ENCODE measurements at regions not wholly inside any gene's neighbourhood (a gene's known extent, or its start where the extent isn't known, plus 50 kb on each side); places are given as distances from the start of the nearest gene placed in this dataset.

DNA sequence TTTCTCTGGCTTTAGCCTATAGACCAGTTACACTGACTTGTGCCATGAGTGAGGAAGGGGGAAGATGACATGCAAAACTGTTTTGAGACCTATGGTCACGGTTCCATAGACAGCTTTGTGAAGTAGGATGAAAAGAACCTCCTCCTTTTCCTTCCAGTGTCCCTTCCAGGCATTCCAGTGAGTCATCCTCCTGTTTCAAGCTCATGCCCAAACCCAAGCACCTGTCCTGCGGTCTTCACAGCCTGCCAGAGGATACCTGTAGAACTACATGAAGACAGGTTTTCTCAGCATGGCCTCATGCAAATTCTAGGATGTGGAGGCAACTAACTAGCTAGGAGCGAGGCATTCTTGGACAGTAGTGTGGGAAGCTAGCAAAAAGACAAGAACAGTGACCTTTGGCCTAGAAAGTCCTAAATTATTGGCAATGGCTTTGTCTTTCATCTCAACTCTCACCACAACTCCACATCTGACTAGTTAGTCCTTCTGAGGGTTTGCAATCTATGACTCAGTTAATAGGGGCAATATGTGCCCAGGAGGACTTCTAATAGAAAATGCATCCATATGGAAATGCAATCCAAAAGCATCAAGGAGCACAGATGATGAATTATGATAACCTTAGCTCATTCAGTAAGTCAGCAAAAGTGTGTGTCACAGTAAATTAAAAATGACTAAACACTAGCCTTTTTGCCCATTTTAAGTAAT, 154.7 kb downstream of the RBM43 start:
- H3K9me2 ChIP-seq (replicated peaks; ENCODE audit: insufficient read depth, low read length): no peaks in the 10 kb centered on the region
- no peaks in the 10 kb centered on the region for H3K79me2 ChIP-seq (ENCODE audit: low read length)
- H3K36me3 ChIP-seq (replicated peaks; ENCODE audit: insufficient read depth, low read length): no peaks in the 10 kb centered on the region
- no peaks in the 10 kb centered on the region for H3K9me3 ChIP-seq (replicated peaks; ENCODE audit: insufficient read depth, low read length)
- no peak overlapping the region for H3K9ac ChIP-seq (ENCODE audit: low read length)
- DNase-seq: no peak
- H3K27ac ChIP-seq (ENCODE audit: low read length): no peak overlapping the region
- H3K4me2 ChIP-seq (ENCODE audit: low read depth, low read length): no peak overlapping the region
- H2AFZ ChIP-seq (ENCODE audit: low read length): no peak overlapping the region
- no peaks in the 10 kb centered on the region for H3K4me1 ChIP-seq (ENCODE audit: low read length)
- no peaks in the 10 kb centered on the region for H3K27me3 ChIP-seq (replicated peaks; ENCODE audit: insufficient read depth, low read length)
- TF ChIP-seq EZH2 (optimal IDR thresholded peaks at IDR 0.05; ENCODE audit: low read depth, low read length) (no peak), EZH2phosphoT487 (IDR thresholded peaks at IDR 0.05; ENCODE audit: low read length) (no peak), CTCF (IDR thresholded peaks at IDR 0.05; ENCODE audit: low read length) (no peak)
- H3K4me3 ChIP-seq (ENCODE audit: low read length): no peak overlapping the region
- H3F3A ChIP-seq (ENCODE audit: insufficient read depth, low read length): no peaks in the 10 kb centered on the region
- no peaks in the 10 kb centered on the region for H4K20me1 ChIP-seq (ENCODE audit: insufficient read depth, low read length)

- Histone ChIP-seq H3K27me3 (replicated peaks; ENCODE audit: insufficient read depth, low read length) (no peaks in the 10 kb centered on the region), H3K4me3 (ENCODE audit: low read length) (no peak overlapping the region), H3K27ac (ENCODE audit: low read length) (no peak overlapping the region), H3F3A (ENCODE audit: insufficient read depth, low read length) (no peaks in the 10 kb centered on the region), H4K20me1 (ENCODE audit: insufficient read depth, low read length) (no peaks in the 10 kb centered on the region), H3K36me3 (replicated peaks; ENCODE audit: insufficient read depth, low read length) (no peaks in the 10 kb centered on the region), H3K4me1 (ENCODE audit: low read length) (no peaks in the 10 kb centered on the region), H2AFZ (ENCODE audit: low read length) (no peak overlapping the region), H3K79me2 (ENCODE audit: low read length) (no peaks in the 10 kb centered on the region), H3K9me3 (replicated peaks; ENCODE audit: insufficient read depth, low read length) (no peaks in the 10 kb centered on the region), H3K9me2 (replicated peaks; ENCODE audit: insufficient read depth, low read length) (no peaks in the 10 kb centered on the region), H3K9ac (ENCODE audit: low read length) (no peak overlapping the region), H3K4me2 (ENCODE audit: low read depth, low read length) (no peak overlapping the region)
- no peak for DNase-seq
- TF ChIP-seq EZH2phosphoT487 (IDR thresholded peaks at IDR 0.05; ENCODE audit: low read length): no peak
- TF ChIP-seq EZH2 (optimal IDR thresholded peaks at IDR 0.05; ENCODE audit: low read depth, low read length): no peak
- TF ChIP-seq CTCF (IDR thresholded peaks at IDR 0.05; ENCODE audit: low read length): no peak
Measured at GRCh38 chr2:151103551-151103950, 158.1 kb downstream of the RBM43 start.

- TF ChIP-seq CTCF (IDR thresholded peaks at IDR 0.05; ENCODE audit: low read length) (no peak), EZH2 (optimal IDR thresholded peaks at IDR 0.05; ENCODE audit: low read depth, low read length) (no peak), EZH2phosphoT487 (IDR thresholded peaks at IDR 0.05; ENCODE audit: low read length) (no peak)
- DNase-seq: no peak
- H3K4me2 ChIP-seq (ENCODE audit: low read depth, low read length): no peak overlapping the region
- H3F3A ChIP-seq (ENCODE audit: insufficient read depth, low read length): no peaks in the 10 kb centered on the region
- no peaks in the 10 kb centered on the region for H3K36me3 ChIP-seq (replicated peaks; ENCODE audit: insufficient read depth, low read length)
- no peaks in the 10 kb centered on the region for H3K9me2 ChIP-seq (replicated peaks; ENCODE audit: insufficient read depth, low read length)
- no peak overlapping the region for H2AFZ ChIP-seq (ENCODE audit: low read length)
- H3K9me3 ChIP-seq (replicated peaks; ENCODE audit: insufficient read depth, low read length): no peaks in the 10 kb centered on the region
- no peaks in the 10 kb centered on the region for H3K27me3 ChIP-seq (replicated peaks; ENCODE audit: insufficient read depth, low read length)
- H3K9ac ChIP-seq (ENCODE audit: low read length): no peak overlapping the region
- no peak overlapping the region for H3K27ac ChIP-seq (ENCODE audit: low read length)
- no peak overlapping the region for H3K4me3 ChIP-seq (ENCODE audit: low read length)
- H3K79me2 ChIP-seq (ENCODE audit: low read length): no peaks in the 10 kb centered on the region
- H3K4me1 ChIP-seq (ENCODE audit: low read length): peaks cover 8% of the 10 kb centered on the region
- H4K20me1 ChIP-seq (ENCODE audit: insufficient read depth, low read length): no peaks in the 10 kb centered on the region
Measured at GRCh38 chr2:151102226-151102625, 159.4 kb downstream of the RBM43 start.
